Adrenal gland (tissue), 9 donors: ENCODE measurements at regions not wholly inside any gene's neighbourhood (a gene's known extent, or its start where the extent isn't known, plus 50 kb on each side); places are given as distances from the start of the nearest gene placed in this dataset.

Source experiments
- DNase-seq, 7 donors: peaks; one replicate each; pipeline ENCODE4 v3.0.0-alpha.2; 2019 to 2020
- H3K27ac ChIP-seq, 5 donors: fragments of 200-600 bp; sonication (generic) in 4 of 5; 1 replicate in 3 of 5; 2 replicates in 2 of 5; pipeline versions ENCODE4 v1.5.1 to v1.8.0; 2016 to 2020; ENCODE audit warnings: mild to moderate bottlenecking in 1 of 5
- H3K27me3 ChIP-seq: fragments of 200-600 bp; 2 replicates; pipeline ENCODE4 v1.8.0; 2021
- H3K36me3 ChIP-seq, 2 donors: fragments of 200-600 bp; replicated peaks in 1 of 2; 1 replicate in 1 of 2; 2 replicates in 1 of 2; pipeline versions ENCODE4 v1.5.1 to v1.8.0; 2018 to 2022
- H3K4me1 ChIP-seq, 2 donors: fragments of 200-600 bp; replicated peaks in 1 of 2; 1 replicate in 1 of 2; 2 replicates in 1 of 2; pipeline versions ENCODE4 v1.5.1 to v1.8.0; 2018 to 2021
- H3K4me3 ChIP-seq, 4 donors: fragments of 200-600 bp; sonication (generic) in 3 of 4; one replicate each; pipeline ENCODE4 v1.5.1; 2016 to 2018
- H3K9me3 ChIP-seq, 3 donors: fragments of 200-600 bp; sonication (generic) in 1 of 3; replicated peaks in 1 of 3; 1 replicate in 2 of 3; 2 replicates in 1 of 3; pipeline versions ENCODE4 v1.5.1 to v1.8.0; 2016 to 2021
- CTCF ChIP-seq, 6 experiments: fragments of 450-650 bp in 4 of 6; fragments of 200-600 bp in 2 of 6; sonication (generic) in 1 of 6; IDR thresholded peaks; 1 replicate in 5 of 6; 2 replicates in 1 of 6; pipeline versions ENCODE4 v1.5.1 to v1.8.0; 2016 to 2021; ENCODE audit warnings: antibody characterized with exemption in 6 of 6, mild to moderate bottlenecking in 2 of 6, moderate library complexity in 1 of 6
- POLR2A ChIP-seq, 2 donors: fragments of 450-650 bp; IDR thresholded peaks; one replicate each; pipeline ENCODE4 v1.6.1; 2017; ENCODE audit warnings: antibody characterized with exemption in 2 of 2, mild to moderate bottlenecking in 2 of 2, moderate library complexity in 1 of 2
- WGBS, 4 donors: extraction: QIAGEN DNeasy Blood & Tissue Kit in 2 of 4; methylation state at CpG; one replicate each; pipeline versions ENCODE4 v1.1.5 to v1.1.7; 2013 to 2017; 5-methylcytosine and 5-hydroxymethylcytosine counted together
- intact Hi-C, 2 donors: fragments of 100-400 bp; cut with DNase I; formaldehyde crosslinking; loops; one replicate each; pipeline versions ENCODE4 v1.14.1 to v1.15.0; 2022 to 2023
- donor health status: healthy with polysubstance abuse.
- donor health status: Bipolar disorder and iron deficiency.
- donor health status: DM: yes; HTN: yes; CAD: no.
- donor health status: DM: no; HTN: no; CAD: no.
- donor health status: DM: no; HTN: no; CAD: no.

GRCh38 chr2:200168641-200169555 is 137.6 kb upstream of the SPATS2L start:
- Histone ChIP-seq H3K4me3 (no peak overlapping the region), H3K27me3 (no peaks in the 10 kb centered on the region), H3K27ac (no peak overlapping the region), H3K36me3 (no peaks in the 10 kb centered on the region), H3K4me1 (no peaks in the 10 kb centered on the region), H3K9me3 (no peaks in the 10 kb centered on the region)
- DNase-seq: no peak
- 77 to 84% (median 80%) methylated on average over 12 of the region's 12 CpGs for WGBS, 4 donors
- TF ChIP-seq POLR2A (IDR thresholded peaks at IDR 0.05): no peak
- TF ChIP-seq CTCF (IDR thresholded peaks at IDR 0.05): no peak
- intact Hi-C loops: no loop called here

GRCh38 chr2:200170221-200170620 is 136.3 kb upstream of the SPATS2L start:
- WGBS, 4 donors: 70 to 90% (median 76%) methylated on average over 2 of the region's 2 CpGs
- no peaks in the 10 kb centered on the region for H3K9me3 ChIP-seq
- H3K27me3 ChIP-seq: no peaks in the 10 kb centered on the region
- H3K4me1 ChIP-seq: no peaks in the 10 kb centered on the region
- DNase-seq: no peak
- no peak overlapping the region for H3K4me3 ChIP-seq
- TF ChIP-seq CTCF (IDR thresholded peaks at IDR 0.05) (no peak), POLR2A (IDR thresholded peaks at IDR 0.05) (no peak)
- intact Hi-C loops: no loop called here
- H3K36me3 ChIP-seq: no peaks in the 10 kb centered on the region
- no peak overlapping the region for H3K27ac ChIP-seq

- no peak for DNase-seq
- Histone ChIP-seq H3K27ac (no peak overlapping the region), H3K27me3 (no peaks in the 10 kb centered on the region), H3K9me3 (no peaks in the 10 kb centered on the region), H3K4me3 (no peak overlapping the region), H3K36me3 (no peaks in the 10 kb centered on the region), H3K4me1 (no peaks in the 10 kb centered on the region)
- intact Hi-C loops: no loop called here
- WGBS, 4 donors: 65 to 91% (median 79%) methylated on average over 3 to 4 of the region's 4 CpGs
- TF ChIP-seq POLR2A (IDR thresholded peaks at IDR 0.05): no peak
- no peak for TF ChIP-seq CTCF (IDR thresholded peaks at IDR 0.05)
Measured at GRCh38 chr2:200171731-200172482, 134.6 kb upstream of the SPATS2L start.

GRCh38 chr2:200172521-200172920 is 134.0 kb upstream of the SPATS2L start:
- Histone ChIP-seq H3K9me3 (no peaks in the 10 kb centered on the region), H3K4me1 (no peaks in the 10 kb centered on the region), H3K27ac (no peak overlapping the region), H3K36me3 (no peaks in the 10 kb centered on the region), H3K27me3 (no peaks in the 10 kb centered on the region), H3K4me3 (no peak overlapping the region)
- DNase-seq: no peak
- WGBS, 4 donors: 91 to 98% (median 94%) methylated on average over 1 of the region's 1 CpG
- TF ChIP-seq POLR2A (IDR thresholded peaks at IDR 0.05): no peak
- intact Hi-C loops: no loop called here
